HG03342 (cell line): ENCODE measurements at regions not wholly inside any gene's neighbourhood (a gene's known extent, or its start where the extent isn't known, plus 50 kb on each side); places are given as distances from the start of the nearest gene placed in this dataset.
"Not testable (repeated sequence)": the region's sequence is repeated elsewhere in the genome, so short reads cannot be mapped to it uniquely, and the experiment has no call there.

Experiments
- ATAC-seq: cut with Tn5 transposase; IDR thresholded peaks from one replicate; pipeline ENCODE4 v1.9.1; 2021; ENCODE audit warnings: mild to moderate bottlenecking, moderate library complexity; ENCODE audit not compliant: unreplicated experiment

DNA sequence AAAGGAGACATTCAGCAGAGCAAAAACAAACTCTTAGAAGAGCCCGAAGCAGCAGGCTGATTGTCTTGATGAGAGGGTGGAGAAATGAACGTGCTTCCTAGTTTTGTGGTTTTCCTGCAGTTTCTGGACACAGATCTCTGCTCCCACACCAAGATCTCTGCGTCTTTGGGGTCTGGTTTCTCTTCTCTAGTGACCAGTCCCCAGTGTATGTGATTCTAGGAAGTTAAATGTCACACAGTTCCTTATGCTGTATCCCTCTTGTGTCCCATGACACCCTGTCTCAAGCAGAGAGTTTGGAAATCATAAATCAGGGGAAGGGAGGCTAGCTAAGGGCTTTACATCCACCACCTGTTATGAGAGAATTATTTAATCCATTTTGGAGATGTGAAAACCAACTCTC is 55.4 kb upstream of the KLF14 start:
- ATAC-seq: no peak

- no peak for ATAC-seq
Observed at GRCh38 chr7:130791746-130792145, 57.7 kb upstream of the KLF14 start.

DNA sequence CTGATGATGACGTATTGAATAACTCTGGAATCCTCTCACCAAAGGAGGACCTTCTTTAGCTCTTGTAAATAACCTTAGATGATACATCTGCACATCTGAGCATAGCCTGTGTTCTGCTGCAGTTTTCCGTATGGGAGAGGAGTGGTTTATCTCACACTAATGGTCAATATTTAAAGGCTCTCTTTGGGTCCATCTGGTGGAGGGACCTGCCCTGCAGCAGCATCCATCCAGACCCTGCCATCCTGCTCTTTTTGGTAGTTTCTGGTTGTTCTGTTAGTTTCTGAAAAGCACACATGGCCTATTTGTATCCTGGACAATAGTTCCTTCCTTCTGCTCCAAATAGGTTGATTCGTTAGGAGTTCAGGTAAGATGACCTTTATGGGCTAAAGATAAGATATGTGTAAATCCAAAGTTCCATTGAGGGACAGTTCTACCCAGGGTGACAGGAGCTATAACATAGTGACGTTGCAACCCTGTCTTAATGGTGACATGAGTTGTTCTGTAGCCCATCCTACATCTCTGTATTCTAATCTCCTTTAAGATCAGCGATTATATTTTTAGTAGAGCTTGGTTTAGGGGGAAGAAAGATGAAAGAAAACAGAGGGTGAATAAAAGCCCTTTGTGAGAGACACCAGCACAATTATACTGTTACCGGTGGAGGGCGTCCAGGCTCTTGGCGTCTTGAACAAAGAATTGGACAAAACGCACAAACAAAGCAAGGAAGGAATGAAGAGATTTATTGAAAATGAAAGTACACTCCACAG is 60.0 kb upstream of the KLF14 start:
- ATAC-seq: no peak

DNA sequence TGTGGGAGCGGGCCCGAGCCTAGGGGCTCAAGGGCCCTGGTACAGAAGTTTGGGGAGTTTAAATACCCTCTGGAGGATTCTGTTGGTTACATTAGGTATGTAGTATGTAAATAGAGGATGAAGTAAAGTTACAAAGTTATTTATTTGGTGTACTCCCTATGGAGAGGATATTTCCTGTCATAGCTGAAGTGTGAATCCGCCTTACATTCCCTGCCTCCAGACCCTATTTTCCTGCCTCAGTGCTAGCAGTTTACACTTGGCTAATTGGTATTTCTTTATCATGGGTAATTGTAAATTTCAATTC is 60.6 kb upstream of the KLF14 start:
- ATAC-seq: no peak

- ATAC-seq: not testable (repeated sequence)
Observed at GRCh38 chr7:130796425-130796824, 62.4 kb upstream of the KLF14 start.

GRCh38 chr7:130803127-130803526 is 69.1 kb upstream of the KLF14 start:
- no peak for ATAC-seq

- no peak for ATAC-seq
Observed at GRCh38 chr7:130804220-130804619, 70.2 kb upstream of the KLF14 start.

GRCh38 chr7:130812819-130813218 is 78.8 kb upstream of the KLF14 start:
- not testable (repeated sequence) for ATAC-seq

DNA sequence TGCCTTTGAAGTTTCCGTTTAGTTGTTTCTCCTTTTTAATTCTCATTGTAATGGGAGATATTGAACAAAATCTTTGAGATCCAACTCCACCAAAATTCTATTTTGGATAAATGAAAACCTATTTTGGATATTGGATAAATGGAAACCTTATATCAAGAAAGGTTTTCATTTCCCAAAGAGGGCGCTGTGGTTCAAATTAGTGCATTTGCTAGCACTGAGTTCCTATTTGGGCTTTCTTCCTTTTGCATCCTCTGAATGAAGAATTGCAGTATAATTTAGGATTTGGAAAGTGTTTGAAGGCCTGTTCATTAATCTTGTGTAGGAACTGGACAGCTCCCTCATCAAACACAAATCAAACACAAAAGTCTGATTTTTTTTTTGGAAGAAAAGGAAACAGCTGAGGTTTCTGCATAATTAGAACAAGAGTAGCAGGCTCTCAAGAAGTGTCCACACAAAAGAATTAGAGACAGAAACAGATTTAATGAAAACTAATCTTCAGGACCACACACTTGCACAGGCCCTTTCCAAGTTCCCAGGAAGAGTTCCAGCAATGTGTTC is 80.8 kb upstream of the KLF14 start:
- no peak for ATAC-seq

DNA sequence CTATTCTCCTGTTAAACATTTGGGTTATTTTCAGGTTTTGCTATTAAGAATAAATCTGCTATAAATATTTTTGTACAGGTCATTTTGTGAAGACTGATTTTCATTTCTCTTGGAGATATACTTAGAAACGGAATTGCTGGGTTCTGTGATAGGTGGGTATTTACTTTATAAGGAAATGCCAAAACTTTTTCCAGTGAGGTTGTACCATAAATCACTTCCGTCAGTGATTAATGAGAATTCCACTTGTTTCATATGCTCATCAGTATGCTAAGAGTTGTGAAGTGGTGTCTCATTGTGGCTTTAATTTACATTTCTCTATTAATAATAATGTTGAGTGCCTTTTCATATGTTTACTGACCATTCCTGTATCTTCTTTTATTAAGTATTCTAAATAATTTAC is 84.0 kb upstream of the KLF14 start:
- ATAC-seq: no peak

DNA sequence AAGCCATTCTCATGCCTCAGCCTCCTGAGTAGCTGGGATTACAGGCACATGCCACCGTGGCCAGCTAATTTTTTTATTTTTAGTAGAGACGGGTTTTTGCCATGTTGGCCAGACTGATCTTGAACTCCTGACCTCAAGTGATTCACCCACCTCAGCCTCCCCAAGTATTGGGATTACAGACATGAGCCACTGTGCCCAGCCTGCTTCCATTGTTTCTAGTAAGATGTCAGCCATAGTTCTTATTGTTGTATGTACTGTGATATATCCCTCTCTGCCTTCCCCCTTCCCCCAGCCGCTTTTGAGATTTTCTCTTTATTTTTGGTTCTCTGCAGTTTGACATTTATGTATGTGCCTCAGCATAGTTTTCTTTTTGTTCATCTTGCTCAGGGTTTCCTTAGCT is 87.9 kb upstream of the KLF14 start:
- ATAC-seq: no peak

- ATAC-seq: no peak
Observed at GRCh38 chr7:130822642-130823041, 88.6 kb upstream of the KLF14 start.

GRCh38 chr7:130823060-130823459 is 89.1 kb upstream of the KLF14 start:
- ATAC-seq: no peak

- no peak for ATAC-seq
Observed at GRCh38 chr7:130825819-130826218, 91.8 kb upstream of the KLF14 start.

DNA sequence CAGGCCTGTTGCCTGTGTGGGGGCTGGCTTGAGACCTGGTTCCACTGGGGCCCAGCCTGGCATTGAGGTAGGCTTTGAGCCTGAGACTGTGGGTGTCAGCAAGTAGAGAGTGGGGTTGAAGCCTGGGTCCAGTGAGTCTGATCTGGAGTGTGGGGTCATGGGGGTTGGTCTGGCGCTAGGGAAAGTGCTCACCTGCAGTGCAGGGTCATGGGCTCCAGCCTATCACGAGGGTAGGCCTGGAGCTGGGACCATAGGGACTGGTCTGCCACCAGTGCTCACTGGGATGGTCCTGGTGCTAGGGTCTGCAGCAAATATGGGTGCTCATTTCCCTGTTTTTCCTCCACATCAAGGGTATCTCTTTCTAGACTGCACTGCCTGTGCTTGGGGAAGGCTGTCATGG is 95.4 kb upstream of the KLF14 start:
- no peak for ATAC-seq

DNA sequence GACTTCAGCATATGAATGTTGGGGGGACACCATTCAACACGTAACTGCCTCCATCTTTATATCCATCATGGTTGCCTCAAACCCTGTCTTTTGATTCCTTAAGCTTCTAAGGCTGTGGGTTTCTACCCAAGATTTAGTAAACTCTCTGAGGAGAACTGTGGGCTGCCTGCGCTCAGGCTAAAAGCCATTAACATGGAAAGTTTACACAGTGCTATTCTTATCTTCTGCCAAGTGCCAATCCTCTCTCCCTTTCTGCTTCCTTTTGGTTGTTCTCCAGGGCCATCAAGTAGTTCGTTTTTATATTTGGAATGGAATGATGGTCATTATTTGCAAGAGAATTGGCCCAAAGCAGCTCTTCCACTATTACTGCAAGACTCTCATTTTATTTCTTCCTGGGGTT is 97.3 kb upstream of the KLF14 start:
- ATAC-seq: no peak

GRCh38 chr7:130831817-130832481 is 97.9 kb upstream of the KLF14 start:
- no peak for ATAC-seq

GRCh38 chr7:130838738-130839137 is 104.7 kb upstream of the KLF14 start:
- no peak for ATAC-seq

- no peak for ATAC-seq
Observed at GRCh38 chr7:130840599-130840998, 106.6 kb upstream of the KLF14 start.

DNA sequence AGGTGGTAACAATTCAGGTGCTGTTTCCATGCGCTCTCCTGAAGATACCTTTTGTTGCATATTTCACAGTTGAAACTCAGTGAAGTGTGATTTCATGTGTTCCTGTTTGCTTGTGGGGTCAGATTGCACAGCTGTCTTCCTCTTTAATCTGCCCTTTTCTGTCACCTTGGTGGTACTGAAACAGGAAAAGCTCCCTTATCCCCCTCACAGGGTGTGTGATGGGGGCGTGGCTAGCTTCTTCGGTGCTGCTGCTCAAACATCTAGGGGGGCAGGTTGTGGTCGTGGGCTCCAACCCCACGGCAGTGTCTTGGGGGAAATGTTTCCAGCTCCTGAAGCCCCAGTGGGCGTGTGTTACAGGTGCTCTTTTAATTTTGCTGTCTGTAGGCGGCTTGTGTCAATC is 107.4 kb upstream of the KLF14 start:
- no peak for ATAC-seq

GRCh38 chr7:130843703-130844102 is 109.7 kb upstream of the KLF14 start:
- no peak for ATAC-seq

DNA sequence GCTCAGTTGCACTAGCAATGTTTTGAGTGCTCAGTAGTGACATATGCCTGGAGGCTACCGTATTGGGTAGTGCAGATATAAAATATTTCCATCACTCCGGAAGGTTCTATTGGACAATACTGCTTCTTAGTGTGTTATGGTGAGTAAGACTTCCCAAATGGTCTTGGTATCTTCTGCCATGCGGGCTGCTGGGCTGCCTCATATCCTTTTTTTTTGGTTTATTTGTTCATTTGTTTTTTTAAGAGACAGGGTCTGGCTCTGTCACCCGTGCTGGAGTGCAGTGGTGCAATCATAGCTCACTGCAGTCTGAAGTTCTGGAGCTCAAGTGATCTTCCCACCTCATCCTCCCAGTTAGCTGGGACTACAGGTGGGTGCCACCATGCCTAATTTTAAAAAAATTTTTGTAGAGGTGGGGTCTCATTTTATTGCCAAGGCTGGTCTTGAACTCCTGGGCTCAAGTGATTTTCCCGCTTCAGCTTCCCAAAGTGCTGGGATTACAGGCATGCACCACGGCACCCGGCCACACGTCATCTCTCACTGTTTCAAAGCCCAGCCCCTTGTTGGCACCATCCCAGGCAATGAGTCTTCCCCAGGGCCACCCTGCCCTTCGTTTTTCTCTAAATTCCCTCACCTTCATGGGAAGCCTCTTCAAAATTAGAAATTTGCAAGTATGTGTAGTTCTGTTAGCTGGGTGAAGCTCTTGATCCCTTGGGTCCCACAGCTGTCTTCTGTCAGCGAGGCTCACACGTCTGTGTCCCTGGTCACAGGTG is 111.0 kb upstream of the KLF14 start:
- ATAC-seq: no peak
